ENCODE measurements at regions not wholly inside any gene's neighbourhood (a gene's known extent, or its start where the extent isn't known, plus 50 kb on each side); places are given as distances from the start of the nearest gene placed in this dataset.

DNA sequence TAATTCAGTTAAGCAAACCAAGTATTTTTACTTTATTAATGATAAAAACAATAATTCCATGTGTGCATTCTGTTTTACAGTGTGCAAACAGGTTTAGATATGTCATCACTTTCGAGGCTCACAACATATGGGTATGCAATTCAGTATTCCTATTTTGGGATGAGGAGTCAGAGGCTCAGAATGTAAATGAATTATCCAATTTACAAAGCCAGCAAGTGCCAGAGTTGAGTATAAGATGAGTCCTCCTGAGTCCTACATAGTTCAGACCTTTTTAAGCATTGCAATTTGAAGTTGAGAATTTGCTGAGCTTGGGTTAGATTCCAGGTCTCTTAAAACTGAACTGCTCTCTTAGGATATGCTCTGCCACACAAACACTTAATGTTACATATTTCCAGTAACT is 424.2 kb upstream of the ROBO2 start:
- TF ChIP-seq, protein P1, sequence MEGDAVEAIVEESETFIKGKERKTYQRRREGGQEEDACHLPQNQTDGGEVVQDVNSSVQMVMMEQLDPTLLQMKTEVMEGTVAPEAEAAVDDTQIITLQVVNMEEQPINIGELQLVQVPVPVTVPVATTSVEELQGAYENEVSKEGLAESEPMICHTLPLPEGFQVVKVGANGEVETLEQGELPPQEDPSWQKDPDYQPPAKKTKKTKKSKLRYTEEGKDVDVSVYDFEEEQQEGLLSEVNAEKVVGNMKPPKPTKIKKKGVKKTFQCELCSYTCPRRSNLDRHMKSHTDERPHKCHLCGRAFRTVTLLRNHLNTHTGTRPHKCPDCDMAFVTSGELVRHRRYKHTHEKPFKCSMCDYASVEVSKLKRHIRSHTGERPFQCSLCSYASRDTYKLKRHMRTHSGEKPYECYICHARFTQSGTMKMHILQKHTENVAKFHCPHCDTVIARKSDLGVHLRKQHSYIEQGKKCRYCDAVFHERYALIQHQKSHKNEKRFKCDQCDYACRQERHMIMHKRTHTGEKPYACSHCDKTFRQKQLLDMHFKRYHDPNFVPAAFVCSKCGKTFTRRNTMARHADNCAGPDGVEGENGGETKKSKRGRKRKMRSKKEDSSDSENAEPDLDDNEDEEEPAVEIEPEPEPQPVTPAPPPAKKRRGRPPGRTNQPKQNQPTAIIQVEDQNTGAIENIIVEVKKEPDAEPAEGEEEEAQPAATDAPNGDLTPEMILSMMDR (conservative IDR thresholded peaks at IDR 0.05; ENCODE audit: low read length), result no peak
- DNase-seq (ENCODE audit: low read depth), result no peak
- no peak overlapping the region for H3K4me3 ChIP-seq (ENCODE audit: low read length)

DNA sequence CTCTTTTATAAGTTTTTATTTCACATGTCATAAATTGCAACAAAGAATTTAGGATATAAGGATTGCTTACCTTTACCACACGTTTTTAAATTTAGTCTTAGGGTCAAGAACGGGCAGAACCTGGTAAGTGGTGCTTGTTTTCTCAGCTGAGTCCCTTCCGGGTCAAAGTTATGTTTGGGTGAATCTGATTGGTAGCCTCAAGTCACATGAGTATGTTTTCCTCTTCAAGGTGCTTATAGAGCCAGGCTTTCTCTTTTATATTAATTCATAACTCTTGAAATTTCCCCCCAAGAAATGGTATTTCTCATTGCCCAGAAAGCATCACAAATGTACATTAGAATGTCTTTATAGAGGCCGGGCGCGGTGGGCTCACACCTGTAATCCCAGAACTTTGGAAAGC is 415.7 kb upstream of the ROBO2 start:
- H3K4me3 ChIP-seq (ENCODE audit: low read length), result no peak overlapping the region
- TF ChIP-seq, protein P1 (conservative IDR thresholded peaks at IDR 0.05; ENCODE audit: low read length), result no peak
- no peak for DNase-seq (ENCODE audit: low read depth)

DNA sequence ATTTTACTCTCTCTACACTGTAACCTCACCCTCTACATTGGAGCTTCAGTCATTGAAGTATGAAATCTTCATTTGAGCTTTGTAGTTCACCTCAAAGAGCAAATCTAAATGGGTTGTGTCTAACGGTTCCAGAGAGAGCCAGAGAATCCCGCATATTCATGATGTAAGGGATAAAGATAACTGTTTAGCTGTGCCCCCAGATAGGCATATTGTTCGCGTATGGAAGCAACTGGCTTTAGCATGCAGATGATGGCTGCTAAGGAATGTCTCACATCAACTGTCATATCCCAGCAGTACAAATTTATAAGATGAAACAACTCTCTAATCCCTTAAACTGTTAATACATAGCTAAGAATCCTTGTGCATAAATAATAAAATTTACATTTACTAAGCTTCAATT is 412.7 kb upstream of the ROBO2 start:
- no peak for DNase-seq (ENCODE audit: low read depth)
- H3K4me3 ChIP-seq (ENCODE audit: low read length), result no peak overlapping the region
- TF ChIP-seq, protein P1 (conservative IDR thresholded peaks at IDR 0.05; ENCODE audit: low read length), result no peak

DNA sequence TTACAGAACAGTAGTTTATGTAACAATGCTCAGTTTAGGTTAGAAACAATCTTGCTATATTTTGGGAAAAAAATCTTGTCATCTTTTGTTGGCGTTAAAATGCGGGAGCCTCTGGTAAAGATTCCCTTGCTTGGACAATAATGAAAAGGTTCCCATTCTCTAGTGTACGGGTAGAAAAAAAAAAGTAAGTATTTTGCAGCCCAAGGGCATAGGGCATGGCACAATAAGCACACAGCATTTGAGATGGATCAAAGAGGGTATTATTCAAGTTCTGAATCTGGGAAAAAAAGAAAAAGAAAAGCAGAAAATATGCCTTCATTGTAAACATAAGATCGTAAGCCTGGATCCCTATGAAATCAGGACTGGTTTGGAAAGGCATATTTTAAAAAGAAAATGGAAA is 408.6 kb upstream of the ROBO2 start:
- H3K4me3 ChIP-seq (ENCODE audit: low read length), result no peak overlapping the region
- TF ChIP-seq, protein P1 (conservative IDR thresholded peaks at IDR 0.05; ENCODE audit: low read length), result no peak
- no peak for DNase-seq (ENCODE audit: low read depth)

DNA sequence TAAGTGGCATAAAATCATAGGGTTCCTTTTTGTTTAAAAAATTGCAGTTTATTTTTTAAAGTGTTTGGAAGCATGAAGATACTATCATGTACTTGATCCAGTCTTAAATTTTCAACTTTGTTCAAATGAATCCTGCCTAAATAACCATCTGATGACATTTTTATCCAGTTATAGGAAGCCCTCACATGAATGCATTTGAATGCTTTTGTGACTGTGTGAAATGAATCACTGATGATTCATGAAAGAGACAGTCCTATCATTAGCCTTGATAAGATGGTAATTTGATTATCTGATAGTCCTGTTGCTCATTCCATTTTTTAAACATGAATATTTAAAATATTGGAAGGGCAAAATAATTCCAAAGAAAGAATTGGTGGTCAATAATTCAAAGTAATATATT is 401.9 kb upstream of the ROBO2 start:
- DNase-seq (ENCODE audit: low read depth), result no peak
- no peak overlapping the region for H3K4me3 ChIP-seq (ENCODE audit: low read length)
- TF ChIP-seq, protein P1 (conservative IDR thresholded peaks at IDR 0.05; ENCODE audit: low read length), result no peak

DNA sequence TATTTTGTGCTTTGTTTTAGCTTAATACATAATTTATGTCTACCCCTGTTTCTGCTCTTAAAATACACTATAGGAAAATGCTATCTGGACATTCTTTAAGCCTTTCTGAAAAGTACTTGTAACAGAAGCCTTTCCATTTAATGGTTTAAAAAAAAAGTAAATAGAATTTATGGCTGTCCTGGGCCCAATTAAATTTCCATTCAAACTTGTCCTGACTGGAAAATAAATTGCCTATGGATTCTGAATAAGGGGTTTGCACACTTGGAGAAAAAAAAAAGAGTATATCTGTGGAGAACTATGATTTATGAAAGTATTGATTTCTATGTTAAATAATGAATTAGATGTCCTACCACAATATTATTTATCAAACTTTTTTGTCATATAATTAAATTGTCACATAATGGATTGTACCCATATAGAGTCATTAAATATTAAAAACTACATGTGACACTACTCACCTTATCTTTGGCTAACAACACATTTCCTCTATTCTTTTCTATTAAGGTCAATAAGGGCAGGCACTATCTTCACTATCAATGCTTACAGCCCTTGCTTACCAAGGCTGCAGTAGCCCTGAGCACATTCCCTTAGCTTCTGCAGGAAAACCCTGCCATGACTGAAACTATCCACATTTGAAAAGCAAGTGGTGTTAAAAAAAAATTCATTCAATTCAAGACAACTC is 396.1 kb upstream of the ROBO2 start:
- TF ChIP-seq, protein P1 (conservative IDR thresholded peaks at IDR 0.05; ENCODE audit: low read length), result no peak
- no peak overlapping the region for H3K4me3 ChIP-seq (ENCODE audit: low read length)
- DNase-seq (ENCODE audit: low read depth), result no peak

DNA sequence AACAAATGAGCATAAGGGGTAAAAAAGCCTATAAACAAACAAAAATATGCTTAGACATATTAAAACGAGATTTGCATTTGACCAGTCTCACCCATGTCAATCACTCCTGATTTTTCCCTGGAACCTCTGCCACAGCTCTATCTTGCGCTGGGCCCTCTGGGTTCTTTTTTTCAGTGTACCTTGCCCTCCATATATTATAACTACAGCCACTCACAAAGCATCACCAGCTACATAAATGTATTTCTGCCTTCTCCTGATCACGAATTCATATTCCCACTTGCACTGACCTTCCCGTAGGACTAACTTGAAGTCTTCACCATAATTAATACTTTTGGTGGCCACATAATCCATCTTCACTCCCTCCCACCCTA is 395.6 kb upstream of the ROBO2 start:
- TF ChIP-seq, protein P1 (conservative IDR thresholded peaks at IDR 0.05; ENCODE audit: low read length), result no peak
- no peak for DNase-seq (ENCODE audit: low read depth)
- no peak overlapping the region for H3K4me3 ChIP-seq (ENCODE audit: low read length)

Measured in AG10803 (cell line).